Limb (tissue), 2 donors: ENCODE measurements at regions not wholly inside any gene's neighbourhood (a gene's known extent, or its start where the extent isn't known, plus 50 kb on each side); places are given as distances from the start of the nearest gene placed in this dataset.

ENCODE experiments used
- DNase-seq, 2 donors: peaks; one replicate each; pipeline ENCODE4 v3.0.0-alpha.2; 2016; ENCODE audit errors: extremely low spot score in 2 of 2

- no peak for DNase-seq
Observed at GRCh38 chr13:64369121-64369520, 2861.0 kb downstream of the PCDH9 start.

DNA sequence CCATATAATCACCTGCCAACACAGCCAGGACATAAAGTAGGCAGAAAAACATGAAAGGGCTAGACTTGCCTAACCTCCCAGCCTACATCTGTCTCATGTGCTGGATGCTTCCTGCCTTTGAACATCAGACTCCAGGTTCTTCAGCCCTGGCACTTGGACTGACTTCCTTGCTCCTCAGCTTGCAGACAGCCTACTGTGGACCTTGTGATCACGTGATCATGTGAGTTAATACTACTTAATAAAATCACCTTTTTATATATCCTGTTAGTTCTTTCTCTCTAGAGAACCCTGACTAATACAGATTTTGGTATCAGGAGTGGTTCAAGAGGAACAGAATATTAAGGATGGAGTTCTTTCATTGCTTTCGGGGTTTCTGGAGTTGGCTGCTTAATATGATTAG, 2867.6 kb downstream of the PCDH9 start:
- no peak for DNase-seq

DNA sequence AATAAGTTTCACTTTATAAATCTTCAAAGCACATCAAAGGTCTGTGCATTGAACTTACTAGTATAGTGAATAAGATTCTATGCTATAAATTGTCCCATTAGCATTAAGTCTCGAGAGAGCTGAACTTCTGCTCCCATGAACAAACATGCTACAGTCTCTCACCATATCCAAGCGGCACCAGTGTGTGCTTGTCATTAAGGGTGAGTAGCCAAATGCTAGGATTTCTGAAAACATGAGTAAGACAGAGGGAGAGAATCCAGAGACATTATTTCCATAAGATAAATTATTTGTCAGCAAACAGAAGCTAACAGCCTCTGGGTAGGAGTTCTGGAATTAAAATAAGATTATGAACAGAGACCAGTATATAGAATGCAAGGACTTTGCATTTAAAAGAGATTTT, 2882.5 kb downstream of the PCDH9 start:
- DNase-seq, result no peak

DNA sequence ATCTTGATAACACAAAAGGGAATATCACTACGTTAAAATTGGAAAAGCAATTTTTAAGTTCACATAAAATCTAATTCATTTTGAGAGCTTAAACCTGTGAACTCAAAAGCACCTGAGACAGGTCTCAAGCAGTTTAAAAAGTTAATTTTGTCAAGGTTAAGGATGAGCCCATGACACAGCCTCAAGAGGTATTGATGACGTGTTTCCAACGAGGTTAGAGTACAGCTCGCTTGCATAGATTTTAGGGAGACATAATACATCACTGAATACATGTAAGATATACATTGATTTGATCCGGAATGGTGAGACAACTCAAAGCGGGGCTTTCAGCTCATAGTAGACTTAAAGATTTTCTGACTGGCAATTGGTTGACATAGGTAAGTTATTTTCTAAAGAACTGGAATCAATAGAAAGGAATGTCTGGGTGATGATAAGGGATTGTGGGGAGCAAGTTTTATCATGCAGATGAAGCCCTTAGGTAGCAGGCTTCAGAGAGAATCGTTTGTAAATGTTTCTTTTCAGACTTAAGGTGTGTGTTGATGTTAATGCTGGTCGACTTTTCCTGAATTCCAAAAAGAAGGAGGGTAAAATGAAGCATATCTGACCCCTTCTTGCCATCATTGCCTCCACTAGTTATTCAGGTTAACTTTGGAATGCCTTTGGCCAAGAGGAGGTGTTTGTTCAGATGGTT, 2890.6 kb downstream of the PCDH9 start:
- no peak for DNase-seq

DNA sequence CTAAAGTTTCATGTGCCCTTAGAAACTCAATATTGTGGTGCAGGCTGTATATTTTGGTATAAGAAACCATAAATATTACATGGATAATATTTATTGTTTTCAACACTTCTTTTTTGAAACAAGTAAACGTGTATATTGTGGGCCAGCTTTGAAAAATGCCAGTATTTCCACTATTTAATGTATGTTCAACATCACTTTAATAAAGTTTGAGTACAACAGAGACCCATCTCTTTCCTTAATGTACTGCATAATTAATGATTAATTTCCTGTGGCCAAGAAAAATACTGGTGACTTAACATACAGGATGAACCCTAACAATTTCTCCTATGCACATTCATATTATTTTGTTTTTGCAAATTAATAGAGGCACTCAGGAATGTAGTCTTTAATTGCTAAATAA, 2891.5 kb downstream of the PCDH9 start:
- DNase-seq, result no peak

DNA sequence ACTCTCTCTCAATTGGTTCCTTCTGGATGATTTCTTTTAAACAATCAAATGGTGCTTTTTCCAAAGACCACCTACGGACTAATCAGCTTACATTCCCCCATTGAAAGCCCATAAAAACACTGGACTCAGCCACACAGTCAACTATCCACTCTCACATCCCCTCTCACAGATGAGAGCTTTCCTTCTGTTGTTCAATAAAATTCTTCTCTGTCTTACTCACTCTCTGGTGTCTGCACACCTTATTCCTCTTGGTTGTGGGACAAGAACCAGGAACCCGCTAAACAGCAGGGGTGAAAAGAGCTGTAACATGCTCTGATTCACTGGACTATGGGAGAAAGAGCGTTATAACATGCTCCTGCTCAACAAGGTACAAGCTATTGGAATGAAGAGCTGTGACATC, 2896.2 kb downstream of the PCDH9 start:
- DNase-seq, result no peak

DNA sequence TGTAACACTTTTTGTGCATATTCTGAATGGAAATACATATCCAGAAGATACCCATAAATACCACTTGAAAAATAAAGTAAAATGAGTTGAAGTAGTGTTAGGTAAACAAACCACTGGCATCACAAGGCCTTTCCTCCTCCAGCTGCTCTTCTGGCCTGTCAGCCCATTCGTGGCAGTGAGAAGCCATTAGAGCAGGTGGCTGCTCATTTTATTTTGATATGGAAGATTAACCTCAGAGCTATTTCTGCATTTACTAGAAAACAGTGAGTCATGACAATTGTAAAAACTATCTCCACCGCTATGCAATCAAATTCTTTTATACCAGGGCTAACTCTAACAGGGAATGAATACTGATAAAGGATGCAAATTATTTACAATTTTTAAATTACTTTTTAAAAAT, 2898.1 kb downstream of the PCDH9 start:
- DNase-seq, result no peak

- no peak for DNase-seq
Observed at GRCh38 chr13:64327505-64328194, 2902.5 kb downstream of the PCDH9 start.

DNA sequence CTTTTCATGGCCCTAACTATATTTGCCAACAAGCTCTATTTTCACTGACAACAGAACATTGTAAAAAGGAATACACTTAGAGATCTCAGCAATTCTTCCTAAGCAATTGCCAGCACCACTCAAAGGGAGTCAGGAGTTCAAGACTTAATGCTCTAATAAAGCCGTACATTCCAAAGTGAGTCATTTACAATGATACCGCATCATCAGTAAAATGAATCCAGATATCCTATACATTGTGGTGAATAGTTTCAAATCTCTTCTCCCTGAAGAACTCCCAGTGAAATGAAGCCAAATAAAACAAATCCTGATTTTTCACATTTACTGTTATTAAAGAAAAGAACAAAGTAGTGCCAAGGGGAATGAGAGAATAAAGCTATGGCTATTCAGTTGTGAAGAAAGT, 2898.7 kb upstream of the PCDH20 start:
- peak in 1 of 2 donors; percentile 29 for DNase-seq

GRCh38 chr13:64311948-64312347, 2896.3 kb upstream of the PCDH20 start:
- no peak for DNase-seq

- no peak for DNase-seq
Observed at GRCh38 chr13:64311112-64311511, 2895.5 kb upstream of the PCDH20 start.

DNA sequence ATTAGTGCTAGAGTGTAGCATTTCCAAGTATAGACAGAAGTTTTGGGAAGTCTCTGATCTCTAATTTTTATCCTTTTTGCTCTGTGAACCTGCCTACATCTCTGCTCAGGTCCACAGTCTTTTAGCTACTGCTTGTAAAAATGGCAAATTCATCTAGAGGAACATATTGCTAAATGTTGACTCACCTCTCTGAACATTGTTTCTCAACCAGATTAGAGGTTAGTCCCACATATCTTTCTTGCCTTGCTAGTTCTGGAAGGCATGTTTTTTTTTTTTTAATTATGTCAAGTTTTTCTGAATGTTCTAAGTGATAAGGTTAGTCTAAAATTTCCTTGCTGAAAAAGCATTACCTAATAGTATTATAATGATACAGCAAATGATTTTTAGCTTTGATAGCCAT, 2889.6 kb upstream of the PCDH20 start:
- DNase-seq, result no peak

DNA sequence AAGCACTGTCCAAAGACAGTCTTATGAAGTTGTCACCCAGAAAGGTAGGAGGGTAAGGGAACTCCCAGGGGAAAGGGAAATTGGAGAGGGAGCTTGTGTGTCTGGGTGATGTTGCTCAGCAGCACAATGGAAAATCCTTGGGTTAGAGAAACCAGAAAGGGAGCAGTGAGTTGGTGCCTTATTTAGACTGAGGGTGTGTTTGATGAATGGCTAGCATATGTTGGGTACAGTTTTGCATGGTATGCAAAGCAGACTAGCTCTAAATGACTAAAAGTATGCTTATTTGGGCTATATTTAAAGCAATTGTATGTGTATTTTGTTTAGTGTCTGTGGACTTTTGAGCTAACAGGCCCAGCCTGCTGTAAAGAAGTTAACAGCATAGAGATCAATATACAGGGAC, 2884.6 kb upstream of the PCDH20 start:
- no peak for DNase-seq

DNA sequence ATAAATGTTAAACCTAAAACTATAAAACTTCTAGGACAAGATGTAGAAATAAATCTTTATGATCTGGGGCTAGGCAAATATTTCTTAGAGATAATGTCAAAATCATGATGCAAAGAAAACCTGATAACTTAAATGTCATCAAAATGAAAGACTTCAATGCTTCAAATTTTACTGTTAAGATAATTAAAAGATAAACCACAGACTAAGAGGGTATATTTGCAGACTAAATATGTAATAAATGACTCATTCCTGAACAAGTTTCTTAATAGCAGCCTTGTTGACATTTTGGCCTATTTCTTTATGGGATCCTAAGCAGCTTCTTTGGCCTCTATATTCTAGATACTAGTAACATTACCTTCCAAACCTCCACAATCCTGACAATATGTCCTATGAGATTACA, 2878.3 kb upstream of the PCDH20 start:
- no peak for DNase-seq

DNA sequence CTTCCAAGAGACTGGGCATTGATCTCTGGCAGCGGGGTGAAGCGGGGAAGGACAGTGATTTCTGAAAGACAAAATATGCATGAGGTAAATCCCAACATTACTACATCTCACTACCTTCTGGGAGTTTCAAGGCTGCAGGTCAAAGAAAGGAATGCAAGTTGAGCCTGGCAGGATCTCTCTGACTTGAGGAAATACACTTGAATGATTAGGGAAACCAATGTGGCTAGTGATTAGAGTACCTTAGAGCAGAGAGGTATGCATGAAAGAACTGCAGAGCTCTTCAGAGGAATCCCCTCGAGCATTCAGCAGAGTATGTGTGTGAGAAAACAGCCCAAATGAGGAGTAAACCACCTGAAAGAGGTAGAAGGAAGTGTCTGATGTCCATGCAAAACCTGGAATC, 2874.1 kb upstream of the PCDH20 start:
- no peak for DNase-seq

GRCh38 chr13:64283926-64284325, 2868.3 kb upstream of the PCDH20 start:
- no peak for DNase-seq

GRCh38 chr13:64278493-64278892, 2862.8 kb upstream of the PCDH20 start:
- DNase-seq, result no peak

DNA sequence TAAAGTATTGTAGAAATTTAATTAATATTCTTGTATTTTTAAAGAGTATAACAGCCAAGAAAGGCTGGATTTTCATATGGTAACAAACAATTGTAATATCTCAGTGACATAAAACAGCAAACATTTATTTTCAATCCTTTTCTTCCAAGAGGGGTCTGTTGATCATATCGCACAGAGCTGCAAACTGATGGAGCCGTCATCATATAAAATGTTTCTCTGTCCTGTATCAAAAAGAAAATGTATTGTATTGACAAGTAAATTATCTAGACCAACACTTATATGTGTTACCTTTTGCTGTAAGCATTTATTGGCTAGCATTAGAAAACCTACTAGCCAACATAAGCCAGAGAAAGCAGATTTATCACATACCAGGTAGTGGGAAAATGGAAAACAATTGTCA, 2861.4 kb upstream of the PCDH20 start:
- DNase-seq, result no peak

GRCh38 chr13:64276232-64276631, 2860.6 kb upstream of the PCDH20 start:
- DNase-seq, result no peak

- DNase-seq, result no peak
Observed at GRCh38 chr13:64274481-64275217, 2859.0 kb upstream of the PCDH20 start.

GRCh38 chr13:64273780-64274179, 2858.1 kb upstream of the PCDH20 start:
- DNase-seq, result no peak

- DNase-seq, result no peak
Observed at GRCh38 chr13:64272681-64273080, 2857.0 kb upstream of the PCDH20 start.

GRCh38 chr13:64266024-64266423, 2850.4 kb upstream of the PCDH20 start:
- DNase-seq, result no peak
